Brain microvascular endothelial cell (primary cell): ENCODE measurements at regions not wholly inside any gene's neighbourhood (a gene's known extent, or its start where the extent isn't known, plus 50 kb on each side); places are given as distances from the start of the nearest gene placed in this dataset.

Source experiments
- DNase-seq: peaks from one replicate; pipeline ENCODE4 v3.0.0-alpha.2; 2020
- H3K27ac ChIP-seq: fragments of 250-450 bp; sonication (Bioruptor Pico); 2 replicates; pipeline ENCODE4 v1.5.1; 2020; ENCODE audit warnings: mild to moderate bottlenecking, moderate library complexity
- H3K27me3 ChIP-seq: fragments of 250-450 bp; sonication (Bioruptor Pico); replicated peaks from 2 replicates; pipeline ENCODE4 v1.5.1; 2020; ENCODE audit warnings: mild to moderate bottlenecking
- H3K36me3 ChIP-seq: fragments of 250-450 bp; sonication (Bioruptor Pico); replicated peaks from 2 replicates; pipeline ENCODE4 v1.5.1; 2020; ENCODE audit warnings: mild to moderate bottlenecking
- H3K4me3 ChIP-seq: 2 replicates; pipeline ENCODE4 v1.5.1; 2011; ENCODE audit warnings: low read depth, mild to moderate bottlenecking, control low read depth, low read length, moderate library complexity
- CTCF ChIP-seq: IDR thresholded peaks from 2 replicates; pipeline ENCODE4 v1.5.1; 2011; ENCODE audit warnings: low read depth, mild to moderate bottlenecking, moderate library complexity, low read length, control low read depth, inconsistent platforms; ENCODE audit errors: missing control alignments
- in situ Hi-C: cut with HindIII; loops from 2 replicates; pipeline ENCODE4 v1.10.0; 2017; ENCODE audit warnings: low sequenced_read_pairs, low pct_ligation_motif_present

- Histone ChIP-seq H3K36me3 (no peaks in the 10 kb centered on the region), H3K27ac (no peak overlapping the region), H3K4me3 (no peak overlapping the region), H3K27me3 (no peaks in the 10 kb centered on the region)
- TF ChIP-seq CTCF, result no peak
- no peak for DNase-seq
- in situ Hi-C loops, result no loop called here
These were observed 89.4 kb downstream of the CCDC71L start for GRCh38 chr7:106571563-106571962.

DNA sequence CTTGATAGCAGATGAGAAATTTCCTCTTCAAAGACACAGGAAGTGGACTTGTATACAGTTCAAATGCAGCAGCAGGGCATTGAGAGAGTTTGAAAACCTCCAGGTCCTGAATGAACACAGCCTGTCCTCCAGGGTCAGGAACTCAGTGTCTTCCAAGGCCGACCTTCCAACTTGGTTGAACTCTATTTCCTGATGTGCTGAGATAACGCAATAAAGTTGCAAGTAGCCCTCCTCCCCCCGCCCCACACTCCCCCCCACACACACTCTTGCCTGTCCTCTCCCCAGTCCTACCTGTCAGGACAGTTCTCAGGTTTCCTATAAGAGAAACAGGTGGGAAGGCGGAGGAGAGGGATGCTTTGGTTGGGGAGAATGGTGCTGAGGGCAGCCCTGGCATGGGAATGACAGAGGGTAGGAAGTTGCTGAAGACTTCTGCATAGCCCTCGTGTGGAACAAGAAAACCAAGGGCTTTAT is 90.0 kb downstream of the CCDC71L start:
- no peaks in the 10 kb centered on the region for H3K27me3 ChIP-seq
- no peak overlapping the region for H3K4me3 ChIP-seq
- TF ChIP-seq CTCF, result no peak
- H3K36me3 ChIP-seq, result no peaks in the 10 kb centered on the region
- DNase-seq, result no peak
- no peak overlapping the region for H3K27ac ChIP-seq
- in situ Hi-C loops, result no loop called here

GRCh38 chr7:106570146-106570545 is 90.8 kb downstream of the CCDC71L start:
- H3K36me3 ChIP-seq, result no peaks in the 10 kb centered on the region
- in situ Hi-C loops, result no loop called here
- H3K4me3 ChIP-seq, result no peak overlapping the region
- no peak overlapping the region for H3K27ac ChIP-seq
- no peaks in the 10 kb centered on the region for H3K27me3 ChIP-seq
- no peak for DNase-seq
- TF ChIP-seq CTCF, result no peak

- in situ Hi-C loops, result no loop called here
- TF ChIP-seq CTCF, result no peak
- H3K36me3 ChIP-seq, result no peaks in the 10 kb centered on the region
- no peak overlapping the region for H3K4me3 ChIP-seq
- H3K27me3 ChIP-seq, result no peaks in the 10 kb centered on the region
- no peak for DNase-seq
- H3K27ac ChIP-seq, result no peak overlapping the region
These were observed 91.4 kb downstream of the CCDC71L start for GRCh38 chr7:106569500-106569929.

GRCh38 chr7:106568680-106569499 is 92.1 kb downstream of the CCDC71L start:
- no peak for TF ChIP-seq CTCF
- Histone ChIP-seq H3K27ac (no peak overlapping the region), H3K4me3 (no peak overlapping the region), H3K36me3 (no peaks in the 10 kb centered on the region), H3K27me3 (no peaks in the 10 kb centered on the region)
- in situ Hi-C loops, result no loop called here
- no peak for DNase-seq
